ENCODE measurements at regions not wholly inside any gene's neighbourhood (a gene's known extent, or its start where the extent isn't known, plus 50 kb on each side); places are given as distances from the start of the nearest gene placed in this dataset.
"Not testable (repeated sequence)": the region's sequence is repeated elsewhere in the genome, so short reads cannot be mapped to it uniquely, and the experiment has no call there.

GRCh38 chr10:3926675-3927525, 141.9 kb upstream of the KLF6 start:
- in situ Hi-C loops (cut with MboI; ENCODE audit: low pct_unique_long_range_greater_than_20kb, low sequenced_read_pairs) = no loop called here
- DNase-seq = peak; percentile 41

GRCh38 chr10:3926258-3926657, 141.2 kb upstream of the KLF6 start:
- in situ Hi-C loops (cut with MboI; ENCODE audit: low pct_unique_long_range_greater_than_20kb, low sequenced_read_pairs) = no loop called here
- DNase-seq = no peak

- DNase-seq = no peak
- in situ Hi-C loops (cut with MboI; ENCODE audit: low pct_unique_long_range_greater_than_20kb, low sequenced_read_pairs) = no loop called here
Observed at GRCh38 chr10:3925184-3925583, 140.2 kb upstream of the KLF6 start.

GRCh38 chr10:3924344-3924743, 139.3 kb upstream of the KLF6 start:
- in situ Hi-C loops (cut with MboI; ENCODE audit: low pct_unique_long_range_greater_than_20kb, low sequenced_read_pairs) = no loop called here
- peak; percentile 17 for DNase-seq

GRCh38 chr10:3923033-3923432, 138.0 kb upstream of the KLF6 start:
- in situ Hi-C loops (cut with MboI; ENCODE audit: low pct_unique_long_range_greater_than_20kb, low sequenced_read_pairs) = no loop called here

GRCh38 chr10:3919709-3920308, 134.8 kb upstream of the KLF6 start:
- DNase-seq = no peak
- in situ Hi-C loops (cut with MboI; ENCODE audit: low pct_unique_long_range_greater_than_20kb, low sequenced_read_pairs) = no loop called here

More at GRCh38 chr10:3923033-3923432, 138.0 kb upstream of the KLF6 start:
- no peak for DNase-seq

GRCh38 chr10:3917392-3917791, 132.4 kb upstream of the KLF6 start:
- in situ Hi-C loops (cut with MboI; ENCODE audit: low pct_unique_long_range_greater_than_20kb, low sequenced_read_pairs); DNase-seq: not testable (repeated sequence)

- DNase-seq = no peak
- in situ Hi-C loops (cut with MboI; ENCODE audit: low pct_unique_long_range_greater_than_20kb, low sequenced_read_pairs) = no loop called here
Observed at GRCh38 chr10:3914733-3915132, 129.7 kb upstream of the KLF6 start.

- DNase-seq = no peak
- in situ Hi-C loops (cut with MboI; ENCODE audit: low pct_unique_long_range_greater_than_20kb, low sequenced_read_pairs) = no loop called here
Observed at GRCh38 chr10:3911713-3912442, 126.9 kb upstream of the KLF6 start.

- in situ Hi-C loops (cut with MboI; ENCODE audit: low pct_unique_long_range_greater_than_20kb, low sequenced_read_pairs) = no loop called here
- no peak for DNase-seq
Observed at GRCh38 chr10:3911241-3911640, 126.2 kb upstream of the KLF6 start.

GRCh38 chr10:3909339-3909738, 124.3 kb upstream of the KLF6 start:
- DNase-seq = no peak
- in situ Hi-C loops (cut with MboI; ENCODE audit: low pct_unique_long_range_greater_than_20kb, low sequenced_read_pairs) = no loop called here

GRCh38 chr10:3908183-3908582, 123.2 kb upstream of the KLF6 start:
- no peak for DNase-seq
- in situ Hi-C loops (cut with MboI; ENCODE audit: low pct_unique_long_range_greater_than_20kb, low sequenced_read_pairs) = no loop called here

GRCh38 chr10:3907514-3907913, 122.5 kb upstream of the KLF6 start:
- in situ Hi-C loops (cut with MboI; ENCODE audit: low pct_unique_long_range_greater_than_20kb, low sequenced_read_pairs) = no loop called here
- no peak for DNase-seq

GRCh38 chr10:3906511-3907111, 121.6 kb upstream of the KLF6 start:
- DNase-seq = no peak
- in situ Hi-C loops (cut with MboI; ENCODE audit: low pct_unique_long_range_greater_than_20kb, low sequenced_read_pairs) = no loop called here

GRCh38 chr10:3904419-3904960, 119.5 kb upstream of the KLF6 start:
- DNase-seq = no peak
- in situ Hi-C loops (cut with MboI; ENCODE audit: low pct_unique_long_range_greater_than_20kb, low sequenced_read_pairs) = no loop called here

- in situ Hi-C loops (cut with MboI; ENCODE audit: low pct_unique_long_range_greater_than_20kb, low sequenced_read_pairs) = no loop called here
- no peak for DNase-seq
Observed at GRCh38 chr10:3902809-3903410, 117.9 kb upstream of the KLF6 start.

- in situ Hi-C loops (cut with MboI; ENCODE audit: low pct_unique_long_range_greater_than_20kb, low sequenced_read_pairs) = no loop called here
- no peak for DNase-seq
Observed at GRCh38 chr10:3902054-3902808, 117.2 kb upstream of the KLF6 start.

GRCh38 chr10:3901370-3901769, 116.4 kb upstream of the KLF6 start:
- in situ Hi-C loops (cut with MboI; ENCODE audit: low pct_unique_long_range_greater_than_20kb, low sequenced_read_pairs) = no loop called here
- DNase-seq = no peak

Data from KBM-7 (cell line).